H1 (cell line): ENCODE measurements at regions not wholly inside any gene's neighbourhood (a gene's known extent, or its start where the extent isn't known, plus 50 kb on each side); places are given as distances from the start of the nearest gene placed in this dataset.

ENCODE experiments used
- CTCF ChIA-PET: fragments of 300-600 bp; sonication (Branson Sonifier 250); formaldehyde crosslinking; loops from one replicate; lab custom pipeline; 2021; ENCODE audit not compliant: partially characterized antibody; lab: Charles Lee
- POLR2A ChIA-PET: fragments of 300-600 bp; sonication (Branson Sonifier 250); formaldehyde crosslinking; loops from one replicate; lab custom pipeline; 2021; ENCODE audit warnings: inconsistent platforms; ENCODE audit not compliant: partially characterized antibody; lab: Charles Lee
- DNase-seq, 2 experiments: peaks; one replicate each; pipeline versions ENCODE4 v3.0.0 to v3.0.0-alpha.2; 2010 to 2022; ENCODE audit warnings: low spot score in 2 of 2, low read depth in 1 of 2, mixed read lengths in 1 of 2
- FAIRE-seq: peaks from 2 replicates; lab custom pipeline; 2011; peaks lifted over from hg19 to GRCh38; lab: Jason Lieb, UNC
- H2AFZ ChIP-seq: 2 replicates; pipeline ENCODE4 v1.8.1; 2012; ENCODE audit warnings: low read length, inconsistent platforms
- H2AK5ac ChIP-seq: 2 replicates; pipeline ENCODE4 v1.6.1; 2013; ENCODE audit warnings: low read depth, low read length
- H2BK120ac ChIP-seq: replicated peaks from 2 replicates; pipeline ENCODE3; 2013; ENCODE audit warnings: low read depth, low read length, inconsistent platforms
- H2BK12ac ChIP-seq: 2 replicates; pipeline ENCODE4 v1.6.1; 2013; ENCODE audit warnings: low read depth, low read length
- H2BK15ac ChIP-seq: 2 replicates; pipeline ENCODE4 v1.6.1; 2013; ENCODE audit warnings: low read length
- H2BK20ac ChIP-seq: 2 replicates; pipeline ENCODE4 v1.6.1; 2013; ENCODE audit warnings: low read length
- H2BK5ac ChIP-seq: 2 replicates; pipeline ENCODE4 v1.6.1; 2013; ENCODE audit warnings: low read depth, low read length
- H3K14ac ChIP-seq: 2 replicates; pipeline ENCODE4 v1.6.1; 2013; ENCODE audit warnings: inconsistent platforms; ENCODE audit not compliant: insufficient read length
- H3K18ac ChIP-seq: 2 replicates; pipeline ENCODE4 v1.6.1; 2013; ENCODE audit warnings: low read length; ENCODE audit errors: extremely low read depth
- H3K23ac ChIP-seq: 2 replicates; pipeline ENCODE4 v1.6.1; 2013; ENCODE audit warnings: inconsistent platforms; ENCODE audit not compliant: insufficient read length
- H3K23me2 ChIP-seq: 2 replicates; pipeline ENCODE4 v1.6.1; 2013; ENCODE audit warnings: low read depth, low read length
- H3K27ac ChIP-seq: 2 replicates; pipeline ENCODE4 v1.6.1; 2011; ENCODE audit warnings: low read depth, low read length, inconsistent platforms
- H3K27me3 ChIP-seq, 4 experiments: replicated peaks in 1 of 4; 1 replicate in 1 of 4; 2 replicates in 3 of 4; pipeline versions ENCODE4 v1.6.1 to v1.8.1; 2011 to 2013; ENCODE audit warnings: low read length in 3 of 4, mild to moderate bottlenecking in 3 of 4, inconsistent platforms in 2 of 4, mixed read lengths in 2 of 4, moderate library complexity in 1 of 4; ENCODE audit not compliant: control insufficient read depth in 3 of 4, insufficient read depth in 3 of 4; ENCODE audit errors: extremely low read depth in 1 of 4
- H3K36me3 ChIP-seq, 4 experiments: 2 replicates each; pipeline versions ENCODE4 v1.6.1 to v1.8.1; 2011 to 2013; ENCODE audit warnings: mild to moderate bottlenecking in 4 of 4, low read length in 3 of 4, moderate library complexity in 2 of 4, control low read depth in 1 of 4, inconsistent platforms in 1 of 4; ENCODE audit not compliant: insufficient read depth in 4 of 4, control insufficient read depth in 2 of 4
- H3K4ac ChIP-seq: replicated peaks from 2 replicates; pipeline ENCODE3; 2013; ENCODE audit warnings: low read length, low read depth, mixed read lengths, inconsistent platforms; ENCODE audit not compliant: insufficient read length
- H3K4me1 ChIP-seq, 4 experiments: replicated peaks in 1 of 4; 1 replicate in 1 of 4; 2 replicates in 3 of 4; pipeline versions ENCODE4 v1.6.1 to v1.8.1; 2011 to 2013; ENCODE audit warnings: low read length in 3 of 4, inconsistent platforms in 2 of 4, mixed read lengths in 1 of 4; ENCODE audit not compliant: insufficient read depth in 4 of 4, control insufficient read depth in 3 of 4
- H3K4me2 ChIP-seq, 2 experiments: 2 replicates each; pipeline versions ENCODE4 v1.6.1 to v1.8.1; 2011 to 2013; ENCODE audit warnings: low read depth in 2 of 2, low read length in 2 of 2, control low read depth in 1 of 2, inconsistent platforms in 1 of 2, mild to moderate bottlenecking in 1 of 2; ENCODE audit not compliant: insufficient read depth in 1 of 2
- H3K4me3 ChIP-seq, 4 experiments: fragments of 200-600, 300-600 bp in 1 of 4; sonication (generic), shearing (Covaris generic), sonication (Bioruptor Twin) in 1 of 4; 2 replicates each; pipeline versions ENCODE4 v1.5.1 to v1.8.1; 2011 to 2016; ENCODE audit warnings: low read length in 4 of 4, low read depth in 3 of 4, control low read depth in 2 of 4, inconsistent platforms in 2 of 4, mild to moderate bottlenecking in 2 of 4, mixed read lengths in 1 of 4, moderate library complexity in 1 of 4; ENCODE audit not compliant: insufficient read depth in 2 of 4; ENCODE audit errors: extremely low read depth in 1 of 4
- H3K56ac ChIP-seq: replicated peaks from 2 replicates; pipeline ENCODE3; 2013; ENCODE audit warnings: low read depth, mild to moderate bottlenecking, mixed read lengths, low read length, inconsistent platforms; ENCODE audit not compliant: insufficient read length
- H3K79me1 ChIP-seq: 2 replicates; pipeline ENCODE4 v1.6.1; 2013; ENCODE audit warnings: low read depth, low read length, control low read depth
- H3K79me2 ChIP-seq, 2 experiments: 2 replicates each; pipeline versions ENCODE4 v1.6.1 to v1.8.1; 2012 to 2013; ENCODE audit warnings: low read length in 2 of 2, mild to moderate bottlenecking in 2 of 2, inconsistent platforms in 1 of 2; ENCODE audit not compliant: insufficient read depth in 2 of 2, control insufficient read depth in 1 of 2
- H3K9ac ChIP-seq, 4 experiments: replicated peaks in 1 of 4; 1 replicate in 1 of 4; 2 replicates in 3 of 4; pipeline versions ENCODE4 v1.6.1 to v1.8.1; 2011 to 2013; ENCODE audit warnings: low read depth in 3 of 4, low read length in 3 of 4, control low read depth in 2 of 4, mild to moderate bottlenecking in 2 of 4, moderate library complexity in 2 of 4, inconsistent platforms in 1 of 4; ENCODE audit errors: extremely low read depth in 1 of 4
- H3K9me3 ChIP-seq, 2 experiments: 2 replicates each; pipeline versions ENCODE4 v1.6.1 to v1.8.1; 2012 to 2013; ENCODE audit warnings: mild to moderate bottlenecking in 2 of 2, moderate library complexity in 2 of 2, control low read depth in 1 of 2, inconsistent platforms in 1 of 2, low read depth in 1 of 2, low read length in 1 of 2, mixed read lengths in 1 of 2; ENCODE audit not compliant: insufficient read depth in 2 of 2
- H4K20me1 ChIP-seq, 2 experiments: replicated peaks in 1 of 2; 2 replicates each; pipeline versions ENCODE3 to v1.8.1; 2011 to 2013; ENCODE audit warnings: inconsistent platforms in 2 of 2, low read length in 2 of 2, mild to moderate bottlenecking in 1 of 2; ENCODE audit not compliant: insufficient read depth in 2 of 2, control insufficient read depth in 1 of 2
- H4K5ac ChIP-seq: 2 replicates; pipeline ENCODE4 v1.6.1; 2013; ENCODE audit warnings: low read length, low read depth, mixed read lengths, inconsistent platforms; ENCODE audit not compliant: insufficient read length
- H4K8ac ChIP-seq: 2 replicates; pipeline ENCODE4 v1.8.0; 2013; ENCODE audit warnings: mild to moderate bottlenecking, moderate library complexity, low read length, inconsistent platforms; ENCODE audit not compliant: insufficient read depth; ENCODE audit errors: extremely low read depth
- H4K91ac ChIP-seq: replicated peaks from 2 replicates; pipeline ENCODE3; 2013; ENCODE audit warnings: low read length, mixed read lengths, inconsistent platforms; ENCODE audit not compliant: insufficient read length
- CTCF ChIP-seq, 3 experiments: IDR thresholded peaks; 1 replicate in 2 of 3; 2 replicates in 1 of 3; pipeline versions ENCODE4 v1.5.1 to v1.6.1; 2011; ENCODE audit warnings: low read length in 3 of 3, mild to moderate bottlenecking in 3 of 3, inconsistent platforms in 2 of 3, low read depth in 1 of 3, moderate library complexity in 1 of 3; ENCODE audit not compliant: insufficient read depth in 1 of 3; ENCODE audit errors: control extremely low read depth in 1 of 3
- JUN ChIP-seq: IDR thresholded peaks from 2 replicates; pipeline ENCODE4 v1.6.1; 2011; ENCODE audit warnings: low read depth, mild to moderate bottlenecking, improper control_type of control experiment, low read length
- KDM4A ChIP-seq: IDR thresholded peaks from one replicate; pipeline ENCODE4 v1.7.1; 2012; ENCODE audit warnings: low read depth, mild to moderate bottlenecking, moderate library complexity, low read length, inconsistent platforms; ENCODE audit not compliant: severe bottlenecking
- RAD21 ChIP-seq, 2 experiments: IDR thresholded peaks in 1 of 2; conservative IDR thresholded peaks in 1 of 2; 2 replicates each; pipeline ENCODE4 v1.6.1; 2011; ENCODE audit warnings: low read depth in 2 of 2, low read length in 2 of 2, improper control_type of control experiment in 1 of 2, inconsistent platforms in 1 of 2, mild to moderate bottlenecking in 1 of 2, moderate library complexity in 1 of 2
- SIRT6 ChIP-seq: IDR thresholded peaks from one replicate; pipeline ENCODE4 v1.7.1; 2012; ENCODE audit warnings: low read length, inconsistent platforms
- SIX5 ChIP-seq: IDR thresholded peaks from 2 replicates; pipeline ENCODE4 v1.6.1; 2011; ENCODE audit warnings: mild to moderate bottlenecking, low read depth, low read length
- TAF7 ChIP-seq: optimal IDR thresholded peaks from 2 replicates; pipeline ENCODE3; 2011; ENCODE audit warnings: low read depth, mild to moderate bottlenecking, inconsistent platforms, low read length, moderate library complexity, borderline replicate concordance
- TCF12 ChIP-seq: IDR thresholded peaks from 2 replicates; pipeline ENCODE4 v1.6.1; 2011; ENCODE audit warnings: low read depth, mild to moderate bottlenecking, low read length
- WGBS, 2 experiments: shearing (Covaris generic) in 1 of 2; methylation state at CpG; one replicate each; pipeline versions ENCODE4 v1.1.6 to v1.1.7; 2013 to 2015; ENCODE audit warnings: low lambda C conversion rate in 2 of 2, mixed read lengths in 2 of 2, inconsistent platforms in 1 of 2, low coverage in 1 of 2, missing lambda C conversion rate in 1 of 2; ENCODE audit not compliant: insufficient replicate concordance in 2 of 2, insufficient coverage in 1 of 2, insufficient read length in 1 of 2; ENCODE audit errors: extremely low coverage in 1 of 2, missing lambda C conversion rate in 1 of 2; 5-methylcytosine and 5-hydroxymethylcytosine counted together

- Histone ChIP-seq H3K79me1 (no peaks in the 10 kb centered on the region), H3K36me3 (no peaks in the 10 kb centered on the region), H3K4me2 (no peak overlapping the region), H2BK5ac (no peak overlapping the region), H3K23ac (no peak overlapping the region), H3K4me3 (no peak overlapping the region), H2BK12ac (no peak overlapping the region), H3K4ac (no peak overlapping the region), H3K18ac (no peak overlapping the region), H3K9me3 (no peaks in the 10 kb centered on the region), H2AK5ac (no peak overlapping the region), H3K56ac (no peak overlapping the region), H2AFZ (no peak overlapping the region), H3K23me2 (no peaks in the 10 kb centered on the region), H3K9ac (no peak overlapping the region), H2BK20ac (no peak overlapping the region), H4K91ac (no peak overlapping the region), H2BK15ac (no peak overlapping the region), H4K8ac (no peak overlapping the region), H2BK120ac (no peak overlapping the region), H4K20me1 (no peaks in the 10 kb centered on the region), H4K5ac (no peak overlapping the region), H3K27ac (no peak overlapping the region), H3K27me3 (peaks cover 0 to 2% (median 0%) of the 10 kb centered on the region in 4 experiments; a peak in 1 of 7 replicates), H3K14ac (no peak overlapping the region), H3K4me1 (peaks cover 0 to 10% (median 1%) of the 10 kb centered on the region in 4 experiments; a peak in 3 of 7 replicates), H3K79me2 (no peaks in the 10 kb centered on the region)
- POLR2A ChIA-PET: no interaction called here
- no peak for DNase-seq
- no peak for FAIRE-seq
- TF ChIP-seq RAD21 (IDR thresholded peaks at IDR 0.05 in 1 of 2, conservative IDR thresholded peaks at IDR 0.05 in 1 of 2; ENCODE audit: low read depth in 2 of 2, low read length in 2 of 2) (no peak), CTCF (IDR thresholded peaks at IDR 0.05; ENCODE audit: control extremely low read depth in 1 of 3, insufficient read depth in 1 of 3, low read depth in 1 of 3, low read length in 3 of 3) (no peak), SIRT6 (no peak), TAF7 (no peak), KDM4A (no peak), JUN (no peak), SIX5 (no peak), TCF12 (no peak)
- 84% methylated on average over 3 of the region's 3 CpGs; no CpG with 5 or more reads in 1 of the 2 experiments for WGBS, 2 experiments
- CTCF ChIA-PET: interaction anchor here (1.0 kb wide), 1 partner anchor 237 kb away, joined by 4 read pairs; no protein-coding TSS in a partner anchor
Observed at GRCh38 chr11:123349382-123349781, 80.7 kb upstream of the GRAMD1B start.
